Neural cell (in vitro differentiated cells): ENCODE measurements at regions not wholly inside any gene's neighbourhood (a gene's known extent, or its start where the extent isn't known, plus 50 kb on each side); places are given as distances from the start of the nearest gene placed in this dataset.

Experiments
- H2AFZ ChIP-seq: fragments of 200-600, 300-800 bp; sonication (generic), shearing (Covaris generic); 2 replicates; pipeline ENCODE4 v1.6.0; 2014; ENCODE audit warnings: low read depth, mild to moderate bottlenecking, antibody characterized with exemption, low read length, moderate library complexity
- H3F3A ChIP-seq: fragments of 200-600 bp; shearing (Covaris generic); 2 replicates; pipeline ENCODE4 v1.6.1; 2016; ENCODE audit warnings: mild to moderate bottlenecking, moderate library complexity, mixed read lengths, antibody characterized with exemption, low read length; ENCODE audit not compliant: insufficient read depth, poor library complexity, severe bottlenecking
- H3K27ac ChIP-seq: fragments of 200-600, 300-800 bp; sonication (generic), shearing (Covaris generic); 2 replicates; pipeline ENCODE4 v1.5.1; 2014; ENCODE audit warnings: mild to moderate bottlenecking, low read length, moderate library complexity
- H3K27me3 ChIP-seq: fragments of 300-800, 200-600 bp; sonication (generic), shearing (Covaris generic); 2 replicates; pipeline ENCODE4 v1.6.0; 2014; ENCODE audit warnings: mild to moderate bottlenecking, low read depth, low read length, moderate library complexity; ENCODE audit not compliant: insufficient read depth
- H3K36me3 ChIP-seq: fragments of 300-800, 200-600 bp; sonication (generic), shearing (Covaris generic); 2 replicates; pipeline ENCODE4 v1.5.1; 2014; ENCODE audit warnings: mild to moderate bottlenecking, antibody characterized with exemption, low read length, moderate library complexity; ENCODE audit not compliant: insufficient read depth
- H3K4me2 ChIP-seq: fragments of 300-800, 200-600 bp; sonication (generic), shearing (Covaris generic); 2 replicates; pipeline ENCODE4 v1.6.0; 2014; ENCODE audit warnings: mild to moderate bottlenecking, low read length
- H3K4me3 ChIP-seq: fragments of 300-800, 200-600 bp; sonication (generic), shearing (Covaris generic); 2 replicates; pipeline ENCODE4 v1.5.1; 2014; ENCODE audit warnings: mild to moderate bottlenecking, low read length, moderate library complexity
- H3K79me2 ChIP-seq: fragments of 200-600 bp; shearing (Covaris generic); replicated peaks from 2 replicates; pipeline ENCODE4 v1.6.0; 2014; ENCODE audit warnings: mild to moderate bottlenecking, low read length, moderate library complexity; ENCODE audit not compliant: insufficient read depth
- H3K9ac ChIP-seq: fragments of 300-800, 200-600 bp; sonication (generic), shearing (Covaris generic); 2 replicates; pipeline ENCODE4 v1.6.1; 2016; ENCODE audit warnings: mild to moderate bottlenecking, low read length, mixed read lengths
- H3K9me2 ChIP-seq: fragments of 200-600 bp; shearing (Covaris generic); 2 replicates; pipeline ENCODE4 v1.6.1; 2016; ENCODE audit warnings: mild to moderate bottlenecking, low read length, mixed read lengths; ENCODE audit not compliant: insufficient read depth
- H3K9me3 ChIP-seq: fragments of 200-600, 300-800 bp; sonication (generic), shearing (Covaris generic); 2 replicates; pipeline ENCODE4 v1.6.1; 2016; ENCODE audit warnings: mild to moderate bottlenecking, mixed run types, low read length, moderate library complexity, mixed read lengths
- H4K20me1 ChIP-seq: fragments of 200-600 bp; shearing (Covaris generic); 2 replicates; pipeline ENCODE4 v1.6.1; 2016; ENCODE audit warnings: mild to moderate bottlenecking, mixed run types; ENCODE audit not compliant: insufficient read depth
- EP300 ChIP-seq: fragments of 450-650 bp; conservative IDR thresholded peaks from 2 replicates; pipeline ENCODE4 v1.6.1; 2014; ENCODE audit warnings: antibody characterized with exemption, mild to moderate bottlenecking, moderate library complexity; ENCODE audit not compliant: poor library complexity, severe bottlenecking
- EZH2 ChIP-seq: fragments of 200-600, 300-800 bp; shearing (Covaris generic), sonication (generic); IDR thresholded peaks from 2 replicates; pipeline ENCODE4 v1.6.1; 2014; ENCODE audit warnings: antibody characterized with exemption, low read length, borderline replicate concordance, mild to moderate bottlenecking; ENCODE audit not compliant: insufficient read depth, poor library complexity, severe bottlenecking
- MXI1 ChIP-seq: fragments of 450-650 bp; conservative IDR thresholded peaks from 2 replicates; pipeline ENCODE4 v1.6.1; 2014; ENCODE audit warnings: antibody characterized with exemption, mild to moderate bottlenecking; ENCODE audit not compliant: poor library complexity, severe bottlenecking
- POLR2AphosphoS5 ChIP-seq: IDR thresholded peaks from 2 replicates; pipeline ENCODE4 v1.6.1; 2012
- RAD21 ChIP-seq: fragments of 450-650 bp; conservative IDR thresholded peaks from 2 replicates; pipeline ENCODE4 v1.6.1; 2014; ENCODE audit warnings: antibody characterized with exemption, mild to moderate bottlenecking, moderate library complexity
- SMC3 ChIP-seq: fragments of 450-650 bp; conservative IDR thresholded peaks from 2 replicates; pipeline ENCODE4 v1.6.1; 2014; ENCODE audit warnings: antibody characterized with exemption, mild to moderate bottlenecking, moderate library complexity; ENCODE audit not compliant: poor library complexity
- TAF1 ChIP-seq: IDR thresholded peaks from 2 replicates; pipeline ENCODE4 v1.6.1; 2012; ENCODE audit warnings: low read depth
- TF ChIP-seq, protein P1 (sequence below): IDR thresholded peaks from 2 replicates; pipeline ENCODE4 v1.6.1; 2012; ENCODE audit warnings: borderline replicate concordance
- TF ChIP-seq, protein P2 (sequence below): fragments of 450-650 bp; IDR thresholded peaks from 2 replicates; pipeline ENCODE4 v1.5.1; 2014; ENCODE audit warnings: antibody characterized with exemption, mild to moderate bottlenecking, moderate library complexity; ENCODE audit not compliant: poor library complexity, severe bottlenecking

GRCh38 chr21:17200250-17200649, 312.6 kb upstream of the CXADR start:
- no peak overlapping the region for H3K27ac ChIP-seq
- no peaks in the 10 kb centered on the region for H4K20me1 ChIP-seq
- H3K4me3 ChIP-seq = no peak overlapping the region
- H3K9me3 ChIP-seq = no peaks in the 10 kb centered on the region
- no peak overlapping the region for H2AFZ ChIP-seq
- TF ChIP-seq RAD21 = no peak
- TF ChIP-seq TAF1 = no peak
- no peak for TF ChIP-seq SMC3
- TF ChIP-seq, protein P1, sequence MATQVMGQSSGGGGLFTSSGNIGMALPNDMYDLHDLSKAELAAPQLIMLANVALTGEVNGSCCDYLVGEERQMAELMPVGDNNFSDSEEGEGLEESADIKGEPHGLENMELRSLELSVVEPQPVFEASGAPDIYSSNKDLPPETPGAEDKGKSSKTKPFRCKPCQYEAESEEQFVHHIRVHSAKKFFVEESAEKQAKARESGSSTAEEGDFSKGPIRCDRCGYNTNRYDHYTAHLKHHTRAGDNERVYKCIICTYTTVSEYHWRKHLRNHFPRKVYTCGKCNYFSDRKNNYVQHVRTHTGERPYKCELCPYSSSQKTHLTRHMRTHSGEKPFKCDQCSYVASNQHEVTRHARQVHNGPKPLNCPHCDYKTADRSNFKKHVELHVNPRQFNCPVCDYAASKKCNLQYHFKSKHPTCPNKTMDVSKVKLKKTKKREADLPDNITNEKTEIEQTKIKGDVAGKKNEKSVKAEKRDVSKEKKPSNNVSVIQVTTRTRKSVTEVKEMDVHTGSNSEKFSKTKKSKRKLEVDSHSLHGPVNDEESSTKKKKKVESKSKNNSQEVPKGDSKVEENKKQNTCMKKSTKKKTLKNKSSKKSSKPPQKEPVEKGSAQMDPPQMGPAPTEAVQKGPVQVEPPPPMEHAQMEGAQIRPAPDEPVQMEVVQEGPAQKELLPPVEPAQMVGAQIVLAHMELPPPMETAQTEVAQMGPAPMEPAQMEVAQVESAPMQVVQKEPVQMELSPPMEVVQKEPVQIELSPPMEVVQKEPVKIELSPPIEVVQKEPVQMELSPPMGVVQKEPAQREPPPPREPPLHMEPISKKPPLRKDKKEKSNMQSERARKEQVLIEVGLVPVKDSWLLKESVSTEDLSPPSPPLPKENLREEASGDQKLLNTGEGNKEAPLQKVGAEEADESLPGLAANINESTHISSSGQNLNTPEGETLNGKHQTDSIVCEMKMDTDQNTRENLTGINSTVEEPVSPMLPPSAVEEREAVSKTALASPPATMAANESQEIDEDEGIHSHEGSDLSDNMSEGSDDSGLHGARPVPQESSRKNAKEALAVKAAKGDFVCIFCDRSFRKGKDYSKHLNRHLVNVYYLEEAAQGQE = no peak
- TF ChIP-seq POLR2AphosphoS5 = no peak
- TF ChIP-seq, protein P2, sequence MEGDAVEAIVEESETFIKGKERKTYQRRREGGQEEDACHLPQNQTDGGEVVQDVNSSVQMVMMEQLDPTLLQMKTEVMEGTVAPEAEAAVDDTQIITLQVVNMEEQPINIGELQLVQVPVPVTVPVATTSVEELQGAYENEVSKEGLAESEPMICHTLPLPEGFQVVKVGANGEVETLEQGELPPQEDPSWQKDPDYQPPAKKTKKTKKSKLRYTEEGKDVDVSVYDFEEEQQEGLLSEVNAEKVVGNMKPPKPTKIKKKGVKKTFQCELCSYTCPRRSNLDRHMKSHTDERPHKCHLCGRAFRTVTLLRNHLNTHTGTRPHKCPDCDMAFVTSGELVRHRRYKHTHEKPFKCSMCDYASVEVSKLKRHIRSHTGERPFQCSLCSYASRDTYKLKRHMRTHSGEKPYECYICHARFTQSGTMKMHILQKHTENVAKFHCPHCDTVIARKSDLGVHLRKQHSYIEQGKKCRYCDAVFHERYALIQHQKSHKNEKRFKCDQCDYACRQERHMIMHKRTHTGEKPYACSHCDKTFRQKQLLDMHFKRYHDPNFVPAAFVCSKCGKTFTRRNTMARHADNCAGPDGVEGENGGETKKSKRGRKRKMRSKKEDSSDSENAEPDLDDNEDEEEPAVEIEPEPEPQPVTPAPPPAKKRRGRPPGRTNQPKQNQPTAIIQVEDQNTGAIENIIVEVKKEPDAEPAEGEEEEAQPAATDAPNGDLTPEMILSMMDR = no peak
- no peak for TF ChIP-seq EP300
- no peak for TF ChIP-seq MXI1
- TF ChIP-seq EZH2 = no peak
- H3F3A ChIP-seq = no peaks in the 10 kb centered on the region
- H3K9ac ChIP-seq = no peak overlapping the region
- H3K79me2 ChIP-seq = no peaks in the 10 kb centered on the region
- H3K9me2 ChIP-seq = no peaks in the 10 kb centered on the region
- no peaks in the 10 kb centered on the region for H3K36me3 ChIP-seq
- no peaks in the 10 kb centered on the region for H3K27me3 ChIP-seq
- no peak overlapping the region for H3K4me2 ChIP-seq

GRCh38 chr21:17201741-17202260, 311.0 kb upstream of the CXADR start:
- H3K4me2 ChIP-seq = no peak overlapping the region
- H2AFZ ChIP-seq = no peak overlapping the region
- no peaks in the 10 kb centered on the region for H3K9me2 ChIP-seq
- H3K27me3 ChIP-seq = no peaks in the 10 kb centered on the region
- no peak overlapping the region for H3K9ac ChIP-seq
- no peak overlapping the region for H3K27ac ChIP-seq
- H3K36me3 ChIP-seq = no peaks in the 10 kb centered on the region
- no peaks in the 10 kb centered on the region for H3F3A ChIP-seq
- H4K20me1 ChIP-seq = no peaks in the 10 kb centered on the region
- TF ChIP-seq SMC3 (no peak), EZH2 (no peak), EP300 (no peak), POLR2AphosphoS5 (no peak), MXI1 (no peak)
- TF ChIP-seq, protein P1 = no peak
- H3K4me3 ChIP-seq = no peak overlapping the region
- H3K79me2 ChIP-seq = no peaks in the 10 kb centered on the region
- H3K9me3 ChIP-seq = no peaks in the 10 kb centered on the region
